HG03039 (cell line): ENCODE measurements at regions not wholly inside any gene's neighbourhood (a gene's known extent, or its start where the extent isn't known, plus 50 kb on each side); places are given as distances from the start of the nearest gene placed in this dataset.
"Not testable (repeated sequence)": the region's sequence is repeated elsewhere in the genome, so short reads cannot be mapped to it uniquely, and the experiment has no call there.

ENCODE experiments used
- ATAC-seq: cut with Tn5 transposase; IDR thresholded peaks from one replicate; pipeline ENCODE4 v1.9.1; 2021; ENCODE audit warnings: mild to moderate bottlenecking, moderate library complexity; ENCODE audit not compliant: unreplicated experiment

GRCh38 chr4:38504396-38504715 lies 159.6 kb upstream of the KLF3 start:
- ATAC-seq, result no peak

GRCh38 chr4:38509551-38509950 lies 154.4 kb upstream of the KLF3 start:
- ATAC-seq, result no peak

GRCh38 chr4:38510201-38510600 lies 153.8 kb upstream of the KLF3 start:
- ATAC-seq, result no peak

- ATAC-seq, result no peak
These were observed 152.3 kb upstream of the KLF3 start for GRCh38 chr4:38511702-38512101.

- ATAC-seq, result no peak
These were observed 151.2 kb upstream of the KLF3 start for GRCh38 chr4:38512840-38513239.

- no peak for ATAC-seq
These were observed 149.4 kb upstream of the KLF3 start for GRCh38 chr4:38514465-38515146.

GRCh38 chr4:38516190-38516589 lies 147.8 kb upstream of the KLF3 start:
- no peak for ATAC-seq

GRCh38 chr4:38519666-38520065 lies 144.3 kb upstream of the KLF3 start:
- no peak for ATAC-seq

GRCh38 chr4:38523054-38523453 lies 140.9 kb upstream of the KLF3 start:
- ATAC-seq, result no peak

GRCh38 chr4:38523524-38524448 lies 140.2 kb upstream of the KLF3 start:
- ATAC-seq, result peak; percentile 98

GRCh38 chr4:38526412-38526811 lies 137.6 kb upstream of the KLF3 start:
- ATAC-seq, result no peak

GRCh38 chr4:38529189-38530115 lies 134.5 kb upstream of the KLF3 start:
- peak; percentile 55 for ATAC-seq

GRCh38 chr4:38530486-38530885 lies 133.5 kb upstream of the KLF3 start:
- ATAC-seq, result no peak

GRCh38 chr4:38531141-38531727 lies 132.8 kb upstream of the KLF3 start:
- ATAC-seq, result peak; percentile 54

GRCh38 chr4:38532908-38533499 lies 131.0 kb upstream of the KLF3 start:
- no peak for ATAC-seq

GRCh38 chr4:38534344-38535045 lies 129.5 kb upstream of the KLF3 start:
- no peak for ATAC-seq

GRCh38 chr4:38535071-38535470 lies 128.9 kb upstream of the KLF3 start:
- ATAC-seq, result not testable (repeated sequence)

GRCh38 chr4:38535717-38536116 lies 128.3 kb upstream of the KLF3 start:
- no peak for ATAC-seq

- ATAC-seq, result no peak
These were observed 127.3 kb upstream of the KLF3 start for GRCh38 chr4:38536716-38537115.

GRCh38 chr4:38537666-38538065 lies 126.3 kb upstream of the KLF3 start:
- no peak for ATAC-seq
